ENCODE measurements at regions not wholly inside any gene's neighbourhood (a gene's known extent, or its start where the extent isn't known, plus 50 kb on each side); places are given as distances from the start of the nearest gene placed in this dataset.
"Not testable (repeated sequence)": the region's sequence is repeated elsewhere in the genome, so short reads cannot be mapped to it uniquely, and the experiment has no call there.

DNA sequence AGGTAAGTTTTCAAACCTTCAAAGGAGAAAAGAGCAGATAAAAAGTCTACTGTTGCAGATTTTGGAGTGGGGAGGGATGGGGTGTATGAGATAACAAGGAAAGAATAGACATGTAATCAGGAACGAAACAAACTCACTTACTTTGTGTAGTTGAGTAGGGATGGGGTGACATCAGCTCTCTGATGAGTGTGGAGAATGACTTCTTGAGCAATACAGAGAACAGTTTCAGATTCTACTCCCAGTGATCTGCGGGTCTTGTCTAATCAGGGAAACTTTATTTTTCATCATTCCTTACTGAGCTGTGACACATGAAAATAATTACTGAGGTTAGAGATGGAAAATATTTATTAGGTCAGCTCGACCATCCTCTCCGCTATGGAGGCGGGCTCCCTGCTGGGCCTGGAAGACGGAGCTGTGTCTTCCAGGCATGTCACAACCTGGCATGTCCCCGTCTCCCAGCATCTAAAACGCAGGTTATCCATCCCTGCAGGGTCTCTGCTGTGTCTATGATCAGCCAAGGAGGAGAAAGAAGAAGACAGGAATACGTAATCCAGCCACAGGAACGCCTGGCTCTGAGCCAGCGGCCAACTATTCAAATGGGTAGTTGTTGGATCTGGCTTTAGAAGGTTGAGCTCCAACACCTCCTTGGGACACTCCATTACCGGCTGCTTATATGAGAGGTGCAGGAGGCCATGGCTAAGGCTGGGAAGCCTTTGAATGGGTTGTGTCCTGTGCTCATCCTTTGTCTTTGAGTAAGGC, 99.0 kb upstream of the SATB2 start:
- no peak for DNase-seq

DNA sequence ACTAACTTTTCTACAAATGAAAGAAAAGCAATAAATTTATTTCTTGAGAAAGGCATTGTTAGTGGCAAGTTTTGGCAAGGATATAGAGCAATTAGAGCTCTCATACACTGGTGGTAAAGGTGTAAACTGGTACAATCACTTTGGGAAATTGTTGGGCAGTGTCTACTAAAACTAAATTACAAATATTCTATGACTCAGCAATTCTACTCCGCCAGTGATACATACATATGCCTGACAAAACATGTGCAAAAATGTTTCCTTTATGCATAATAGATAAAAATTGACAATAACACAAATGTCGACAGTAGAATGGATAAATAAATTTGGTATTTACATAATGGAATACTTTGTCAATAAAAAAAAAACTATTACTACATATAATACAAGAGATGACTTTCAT, 96.3 kb upstream of the SATB2 start:
- DNase-seq: no peak

DNA sequence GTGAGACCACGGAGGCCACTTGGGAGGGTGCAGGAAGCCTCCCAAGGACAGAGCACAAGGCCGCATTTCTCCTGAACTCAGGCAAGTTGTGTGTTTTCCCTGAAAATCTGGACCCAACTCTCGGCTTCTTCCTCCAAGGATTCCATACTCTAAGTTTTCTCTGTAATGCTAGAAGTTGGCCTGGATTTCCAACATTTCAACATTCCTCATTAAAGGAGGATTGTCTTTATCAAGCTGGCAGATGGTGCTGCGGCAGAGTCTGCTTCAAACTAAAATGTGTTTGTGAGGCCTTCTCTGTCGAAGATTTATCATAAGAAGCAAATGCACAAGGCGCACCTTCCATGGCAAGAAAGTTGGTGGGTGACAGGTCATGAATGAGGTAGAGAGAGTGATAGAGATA, 94.4 kb upstream of the SATB2 start:
- DNase-seq: no peak

DNA sequence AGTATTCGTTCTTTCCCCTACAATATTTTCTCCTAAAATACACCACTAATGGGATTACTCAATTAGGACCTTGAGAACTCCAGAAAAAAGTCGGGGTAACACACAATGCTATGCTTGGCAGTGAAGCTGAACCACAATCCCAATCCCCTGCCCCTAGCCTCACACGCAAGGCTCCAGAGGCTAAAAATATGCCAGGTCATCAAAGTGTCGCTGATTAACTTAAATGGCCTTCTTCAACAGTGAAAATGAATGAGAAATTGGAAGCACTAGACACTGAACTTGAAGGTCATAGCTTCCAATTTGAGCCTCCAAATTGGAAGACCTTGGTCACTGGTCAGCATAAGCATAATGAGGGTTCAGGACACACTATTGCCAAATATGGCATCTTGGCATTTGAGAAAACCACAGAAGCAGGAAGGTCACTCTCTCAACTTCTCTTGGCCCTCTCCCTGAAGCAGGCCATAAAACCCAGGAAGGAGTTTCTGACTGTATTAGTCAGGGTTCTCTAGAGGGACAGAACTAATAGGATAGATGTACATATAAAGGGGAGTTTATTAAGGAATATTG, 86.0 kb upstream of the SATB2 start:
- no peak for DNase-seq

DNA sequence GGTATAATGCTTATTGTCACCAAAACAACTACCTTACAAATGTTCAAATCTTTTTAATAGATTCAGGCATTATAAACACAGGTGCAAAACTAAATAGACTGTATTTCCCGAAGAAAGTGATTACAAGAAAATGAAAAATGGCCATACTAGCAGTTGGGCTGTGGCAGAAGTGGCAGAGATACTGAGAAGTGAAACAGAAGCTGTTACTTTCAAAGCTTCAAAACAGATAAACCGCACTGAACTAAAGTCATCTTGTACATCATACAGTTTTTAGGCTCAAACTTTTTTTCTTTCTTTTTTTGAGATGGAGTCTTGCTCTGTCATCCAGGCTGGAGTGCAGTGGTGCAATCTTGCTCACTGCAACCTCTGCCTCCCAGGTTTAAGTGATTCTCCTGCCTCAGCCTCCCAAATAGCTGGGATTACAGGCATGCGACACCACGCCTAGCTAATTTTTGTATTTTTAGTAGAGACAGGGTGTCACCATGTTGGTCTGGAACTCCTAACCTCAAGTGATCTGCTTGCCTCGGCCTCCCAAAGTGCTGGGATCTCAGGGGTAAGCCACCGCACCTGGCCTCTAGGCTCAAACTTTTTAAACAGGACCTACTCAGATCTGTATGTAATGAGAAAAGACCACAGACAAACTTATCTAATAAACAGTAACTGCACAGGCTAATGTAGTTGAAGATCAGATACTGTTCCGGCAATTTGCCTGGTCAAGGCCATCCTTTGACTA, 77.9 kb upstream of the SATB2 start:
- DNase-seq: no peak

DNA sequence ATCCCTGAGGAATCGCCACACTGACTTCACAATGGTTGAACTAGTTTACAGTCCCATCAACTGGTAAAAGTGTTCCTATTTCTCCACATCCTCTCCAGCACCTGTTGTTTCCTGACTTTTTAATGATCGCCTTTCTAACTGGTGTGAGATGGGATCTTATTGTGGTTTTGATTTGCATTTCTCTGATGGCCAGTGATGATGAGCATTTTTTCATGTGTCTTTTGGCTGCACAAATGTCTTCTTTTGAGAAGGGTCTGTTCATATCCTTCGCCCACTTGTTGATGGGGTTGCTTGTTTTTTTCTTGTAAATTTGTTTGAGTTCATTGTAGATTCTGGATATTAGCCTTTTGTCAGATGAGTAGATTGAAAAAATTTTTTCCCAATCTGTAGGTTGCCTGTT, 76.1 kb upstream of the SATB2 start:
- not testable (repeated sequence) for DNase-seq

DNA sequence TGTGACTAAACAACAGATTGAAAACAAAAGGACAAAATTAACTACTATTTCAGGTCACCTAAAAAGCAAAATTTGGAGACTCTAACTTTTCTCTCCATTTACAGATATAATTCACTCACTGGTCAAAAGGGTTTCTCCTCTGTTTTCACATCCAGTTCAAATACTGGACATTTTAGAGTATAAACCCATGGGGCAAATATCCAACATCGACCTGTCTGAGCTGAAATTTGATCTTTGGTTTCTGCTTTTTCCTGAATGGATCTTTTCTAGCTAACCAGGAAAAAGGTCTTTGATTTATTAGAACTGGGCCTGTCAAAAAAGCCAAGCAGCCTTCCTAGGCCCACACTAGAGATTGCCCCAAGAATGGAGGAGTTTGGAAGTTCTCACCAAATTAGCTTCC, 69.3 kb upstream of the SATB2 start:
- no peak for DNase-seq

DNA sequence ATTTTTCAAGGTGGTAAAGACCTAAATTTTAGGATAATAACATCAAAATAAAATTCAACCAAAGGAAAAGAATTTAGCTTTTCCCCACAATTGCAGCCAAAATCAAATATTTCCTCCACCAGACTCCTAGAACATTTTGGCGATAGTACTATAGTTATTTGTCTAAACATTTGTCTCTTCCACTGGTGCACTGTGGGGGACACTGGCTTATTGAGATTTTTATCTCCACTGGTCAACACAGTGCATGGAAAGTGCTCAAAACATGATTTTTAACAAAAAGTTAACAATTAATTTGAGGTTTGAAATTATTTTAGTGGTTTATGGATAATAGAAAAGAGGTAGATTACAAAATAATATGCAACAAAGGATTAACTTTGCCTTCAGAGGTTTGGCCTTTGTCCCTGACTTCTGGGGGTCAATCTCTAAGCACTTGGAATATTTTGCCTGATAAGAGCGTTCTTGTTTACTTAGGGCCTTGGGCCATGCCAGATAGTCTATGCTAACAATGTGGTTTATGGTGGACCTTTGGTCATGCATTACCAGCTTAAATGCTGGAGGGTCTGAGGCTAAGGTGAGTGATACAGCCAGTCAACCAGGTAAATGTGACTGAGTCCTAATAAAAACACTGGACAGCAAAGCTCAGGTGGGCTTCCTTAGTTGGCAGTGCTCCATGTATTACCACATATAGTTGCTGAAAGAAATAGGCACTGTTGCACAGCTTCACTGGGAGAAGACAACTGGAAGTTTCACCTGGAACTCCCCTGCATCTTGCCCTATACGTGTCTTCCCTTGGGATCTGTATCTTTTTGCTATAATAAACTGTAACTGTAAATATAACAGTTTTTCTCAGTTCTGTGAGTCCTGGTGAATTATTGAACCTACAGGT, 67.2 kb upstream of the SATB2 start:
- no peak for DNase-seq

DNA sequence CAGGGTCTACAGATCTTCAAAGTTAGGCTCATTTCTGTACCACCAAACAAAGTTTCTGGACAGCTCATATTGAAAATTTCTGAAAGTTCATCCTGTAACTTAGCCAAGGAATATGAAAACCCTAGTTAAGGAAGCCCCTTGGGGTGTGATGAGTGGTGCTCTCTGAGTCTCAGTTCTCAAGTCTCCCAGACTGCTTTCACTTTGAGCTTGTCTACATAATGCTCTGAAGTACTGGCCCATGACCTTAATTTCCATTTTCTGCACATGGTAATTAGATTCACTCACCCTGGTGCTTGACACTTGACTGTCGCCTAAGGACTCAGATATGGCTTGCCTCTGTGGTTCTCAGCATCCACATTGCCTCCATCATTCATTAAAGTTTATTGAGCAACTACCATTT, 51.7 kb upstream of the SATB2 start:
- no peak for DNase-seq
